ENCODE measurements at regions not wholly inside any gene's neighbourhood (a gene's known extent, or its start where the extent isn't known, plus 50 kb on each side); places are given as distances from the start of the nearest gene placed in this dataset.

DNA sequence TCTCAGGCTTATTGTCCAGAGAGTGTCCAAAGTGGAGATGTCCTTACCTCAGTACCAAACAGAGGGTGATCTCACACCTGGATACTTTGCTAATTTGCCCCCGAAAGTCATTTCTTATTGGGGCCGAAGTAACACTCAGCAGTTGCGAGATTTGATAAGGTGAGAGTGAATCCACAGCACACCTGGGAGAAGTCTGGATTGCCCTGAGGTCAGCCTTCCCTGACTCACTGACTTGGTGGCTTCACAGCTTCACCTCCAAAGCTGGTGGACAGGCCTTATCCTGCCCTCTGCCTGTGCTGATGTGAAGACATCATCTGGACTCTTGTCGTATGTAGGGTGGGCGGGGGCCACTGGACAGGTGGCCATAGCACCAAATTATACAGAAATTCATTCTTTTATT is 101.9 kb upstream of the ARMC2 start:
- Histone ChIP-seq H3K4me3 (ENCODE audit: insufficient read depth, low read depth, low read length) (no peak overlapping the region), H3K36me3 (replicated peaks; ENCODE audit: control insufficient read depth, insufficient read depth, low read length) (no peaks in the 10 kb centered on the region), H3K27me3 (ENCODE audit: control insufficient read depth, insufficient read depth, low read length) (no peaks in the 10 kb centered on the region)
- no peak for DNase-seq

GRCh38 chr6:108746836-108747575 is 101.2 kb upstream of the ARMC2 start:
- DNase-seq = no peak
- H3K4me3 ChIP-seq (ENCODE audit: insufficient read depth, low read depth, low read length) = no peak overlapping the region
- H3K36me3 ChIP-seq (replicated peaks; ENCODE audit: control insufficient read depth, insufficient read depth, low read length) = no peaks in the 10 kb centered on the region
- no peaks in the 10 kb centered on the region for H3K27me3 ChIP-seq (ENCODE audit: control insufficient read depth, insufficient read depth, low read length)

GRCh38 chr6:108748055-108748454 is 100.2 kb upstream of the ARMC2 start:
- Histone ChIP-seq H3K27me3 (ENCODE audit: control insufficient read depth, insufficient read depth, low read length) (no peaks in the 10 kb centered on the region), H3K4me3 (ENCODE audit: insufficient read depth, low read depth, low read length) (no peak overlapping the region), H3K36me3 (replicated peaks; ENCODE audit: control insufficient read depth, insufficient read depth, low read length) (no peaks in the 10 kb centered on the region)
- DNase-seq = no peak

GRCh38 chr6:108748959-108749358 is 99.3 kb upstream of the ARMC2 start:
- Histone ChIP-seq H3K4me3 (ENCODE audit: insufficient read depth, low read depth, low read length) (no peak overlapping the region), H3K27me3 (ENCODE audit: control insufficient read depth, insufficient read depth, low read length) (no peaks in the 10 kb centered on the region)
- DNase-seq = no peak

DNA sequence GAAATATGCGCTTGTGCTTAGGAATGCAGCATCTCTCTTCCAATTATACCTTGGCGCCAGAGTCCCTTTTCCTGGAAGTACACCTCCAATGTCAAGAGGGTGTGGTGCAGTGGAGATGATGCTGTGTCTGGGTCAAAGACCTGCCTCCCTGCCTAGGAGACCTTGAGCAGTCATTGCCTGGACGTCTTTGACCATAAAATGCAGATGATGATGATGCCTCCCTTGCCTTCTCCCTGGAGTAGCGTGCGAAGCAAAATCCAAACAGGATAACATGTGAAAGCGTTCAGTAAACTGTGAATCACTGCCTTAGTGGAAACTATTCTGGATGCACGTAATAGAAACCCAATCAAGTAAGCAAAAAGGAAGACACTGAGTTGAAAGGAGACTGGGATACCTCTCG is 97.4 kb upstream of the ARMC2 start:
- no peak for DNase-seq
- Histone ChIP-seq H3K4me3 (ENCODE audit: insufficient read depth, low read depth, low read length) (no peak overlapping the region), H3K27me3 (ENCODE audit: control insufficient read depth, insufficient read depth, low read length) (no peaks in the 10 kb centered on the region), H3K36me3 (replicated peaks; ENCODE audit: control insufficient read depth, insufficient read depth, low read length) (no peaks in the 10 kb centered on the region)

More at GRCh38 chr6:108748959-108749358, 99.3 kb upstream of the ARMC2 start:
- no peaks in the 10 kb centered on the region for H3K36me3 ChIP-seq (replicated peaks; ENCODE audit: control insufficient read depth, insufficient read depth, low read length)

DNA sequence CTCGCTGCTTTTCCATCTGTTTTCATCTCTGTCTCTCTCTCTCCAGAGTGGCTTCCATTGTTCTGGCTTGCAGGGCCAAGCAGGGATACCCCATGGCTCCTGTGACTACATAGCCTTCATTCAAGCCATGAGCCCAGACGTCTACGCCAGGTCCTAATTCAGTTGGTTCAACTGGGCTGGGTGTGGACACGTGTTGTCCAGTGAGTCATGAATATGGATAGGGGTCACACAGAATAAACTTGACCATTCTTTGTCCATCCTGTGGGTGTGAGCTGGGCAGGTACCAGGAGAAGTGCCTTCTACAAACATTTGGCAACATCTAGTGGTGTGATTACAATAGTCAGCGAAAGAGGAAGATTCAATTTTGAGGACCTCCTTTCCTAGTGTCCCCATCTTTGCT is 96.9 kb upstream of the ARMC2 start:
- Histone ChIP-seq H3K4me3 (ENCODE audit: insufficient read depth, low read depth, low read length) (no peak overlapping the region), H3K27me3 (ENCODE audit: control insufficient read depth, insufficient read depth, low read length) (no peaks in the 10 kb centered on the region), H3K36me3 (replicated peaks; ENCODE audit: control insufficient read depth, insufficient read depth, low read length) (no peaks in the 10 kb centered on the region)
- DNase-seq = no peak

DNA sequence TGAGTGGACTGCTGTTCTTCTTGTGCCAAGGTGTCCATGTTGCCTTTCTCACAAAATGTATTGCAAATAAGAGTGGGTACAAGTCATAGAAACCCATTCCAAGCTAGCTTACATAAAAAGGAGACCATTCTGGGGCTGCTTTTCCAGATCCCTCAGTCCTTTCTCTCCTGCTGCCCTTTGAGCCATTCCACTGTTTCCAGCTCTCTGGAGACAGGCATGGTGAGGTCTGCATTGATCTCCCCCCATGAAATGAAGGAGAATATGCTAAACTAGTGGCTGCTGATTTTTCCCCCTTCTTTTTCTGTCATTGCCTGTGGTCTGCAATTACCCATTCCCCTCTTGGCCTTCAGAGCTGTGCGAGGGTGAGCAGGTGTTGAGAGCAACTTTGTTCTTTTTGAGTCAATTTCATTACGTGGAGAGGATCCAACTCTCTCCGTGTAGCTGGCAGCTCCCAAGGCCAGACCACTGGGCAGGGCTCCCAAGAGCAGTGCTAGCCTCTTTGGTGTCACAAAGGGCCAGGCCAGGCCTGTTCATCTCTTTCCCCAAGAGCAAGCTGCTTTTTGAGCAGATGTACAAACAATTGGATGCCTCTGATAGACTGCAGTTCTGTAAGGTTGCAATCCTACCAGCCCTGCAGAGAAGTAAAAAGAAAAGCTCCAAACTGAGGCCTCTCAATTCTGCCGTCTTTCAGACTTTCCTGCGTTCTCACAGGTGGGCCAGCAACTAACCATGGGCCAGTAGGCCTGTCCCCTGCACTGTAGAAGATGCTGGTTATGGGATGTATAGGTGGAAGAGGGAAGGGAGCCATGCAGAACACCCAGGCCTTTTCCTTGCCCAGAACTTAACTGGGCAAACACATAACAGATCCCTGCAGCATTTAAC is 96.1 kb upstream of the ARMC2 start:
- Histone ChIP-seq H3K4me3 (ENCODE audit: insufficient read depth, low read depth, low read length) (no peak overlapping the region), H3K27me3 (ENCODE audit: control insufficient read depth, insufficient read depth, low read length) (no peaks in the 10 kb centered on the region), H3K36me3 (replicated peaks; ENCODE audit: control insufficient read depth, insufficient read depth, low read length) (no peaks in the 10 kb centered on the region)
- no peak for DNase-seq

GRCh38 chr6:108752733-108753590 is 95.3 kb upstream of the ARMC2 start:
- no peaks in the 10 kb centered on the region for H3K36me3 ChIP-seq (replicated peaks; ENCODE audit: control insufficient read depth, insufficient read depth, low read length)
- H3K4me3 ChIP-seq (ENCODE audit: insufficient read depth, low read depth, low read length) = no peak overlapping the region
- H3K27me3 ChIP-seq (ENCODE audit: control insufficient read depth, insufficient read depth, low read length) = no peaks in the 10 kb centered on the region
- DNase-seq = no peak

GRCh38 chr6:108755257-108756240 is 92.7 kb upstream of the ARMC2 start:
- Histone ChIP-seq H3K4me3 (ENCODE audit: insufficient read depth, low read depth, low read length) (no peak overlapping the region), H3K27me3 (ENCODE audit: control insufficient read depth, insufficient read depth, low read length) (no peaks in the 10 kb centered on the region), H3K36me3 (replicated peaks; ENCODE audit: control insufficient read depth, insufficient read depth, low read length) (no peaks in the 10 kb centered on the region)
- no peak for DNase-seq

DNA sequence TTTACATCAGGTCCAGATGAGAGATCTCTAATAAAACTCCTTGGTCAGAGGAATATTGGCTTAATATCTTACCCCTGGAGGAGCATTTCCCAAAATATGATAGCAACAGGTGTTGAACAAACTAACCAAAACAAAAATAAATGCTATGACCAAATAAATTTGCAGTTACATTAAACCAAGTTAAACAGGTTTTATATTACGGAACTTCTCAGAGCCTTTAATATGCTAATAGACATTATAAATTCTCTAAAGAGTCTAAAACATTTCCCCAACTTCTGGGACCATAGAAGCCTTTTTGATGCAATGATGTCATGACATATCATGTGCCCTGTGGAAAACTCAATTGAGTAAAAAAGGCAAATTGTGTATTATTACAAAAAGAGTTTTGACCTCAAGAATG is 90.9 kb upstream of the ARMC2 start:
- Histone ChIP-seq H3K27me3 (ENCODE audit: control insufficient read depth, insufficient read depth, low read length) (no peaks in the 10 kb centered on the region), H3K4me3 (ENCODE audit: insufficient read depth, low read depth, low read length) (no peak overlapping the region), H3K36me3 (replicated peaks; ENCODE audit: control insufficient read depth, insufficient read depth, low read length) (no peaks in the 10 kb centered on the region)
- no peak for DNase-seq

DNA sequence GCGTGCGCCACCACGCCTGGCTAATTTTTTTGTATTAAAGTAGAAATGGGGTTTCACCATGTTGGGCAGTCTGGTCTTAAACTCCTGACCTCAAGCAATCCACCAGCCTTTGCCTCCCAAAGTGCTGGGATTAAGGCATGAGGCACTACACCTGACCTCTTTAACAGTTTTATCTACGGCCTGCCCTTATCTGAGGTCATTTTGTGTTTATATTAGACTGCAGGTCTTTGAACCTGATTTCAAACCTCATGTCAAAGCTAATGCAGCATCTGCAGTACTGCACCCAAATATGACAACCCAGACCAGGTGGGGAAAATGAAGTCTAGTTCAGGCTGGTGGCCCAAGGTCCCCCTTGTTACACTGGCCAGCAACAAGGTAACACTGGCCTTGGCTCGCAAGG is 89.3 kb upstream of the ARMC2 start:
- DNase-seq = no peak
- Histone ChIP-seq H3K4me3 (ENCODE audit: insufficient read depth, low read depth, low read length) (no peak overlapping the region), H3K27me3 (ENCODE audit: control insufficient read depth, insufficient read depth, low read length) (no peaks in the 10 kb centered on the region), H3K36me3 (replicated peaks; ENCODE audit: control insufficient read depth, insufficient read depth, low read length) (no peaks in the 10 kb centered on the region)

DNA sequence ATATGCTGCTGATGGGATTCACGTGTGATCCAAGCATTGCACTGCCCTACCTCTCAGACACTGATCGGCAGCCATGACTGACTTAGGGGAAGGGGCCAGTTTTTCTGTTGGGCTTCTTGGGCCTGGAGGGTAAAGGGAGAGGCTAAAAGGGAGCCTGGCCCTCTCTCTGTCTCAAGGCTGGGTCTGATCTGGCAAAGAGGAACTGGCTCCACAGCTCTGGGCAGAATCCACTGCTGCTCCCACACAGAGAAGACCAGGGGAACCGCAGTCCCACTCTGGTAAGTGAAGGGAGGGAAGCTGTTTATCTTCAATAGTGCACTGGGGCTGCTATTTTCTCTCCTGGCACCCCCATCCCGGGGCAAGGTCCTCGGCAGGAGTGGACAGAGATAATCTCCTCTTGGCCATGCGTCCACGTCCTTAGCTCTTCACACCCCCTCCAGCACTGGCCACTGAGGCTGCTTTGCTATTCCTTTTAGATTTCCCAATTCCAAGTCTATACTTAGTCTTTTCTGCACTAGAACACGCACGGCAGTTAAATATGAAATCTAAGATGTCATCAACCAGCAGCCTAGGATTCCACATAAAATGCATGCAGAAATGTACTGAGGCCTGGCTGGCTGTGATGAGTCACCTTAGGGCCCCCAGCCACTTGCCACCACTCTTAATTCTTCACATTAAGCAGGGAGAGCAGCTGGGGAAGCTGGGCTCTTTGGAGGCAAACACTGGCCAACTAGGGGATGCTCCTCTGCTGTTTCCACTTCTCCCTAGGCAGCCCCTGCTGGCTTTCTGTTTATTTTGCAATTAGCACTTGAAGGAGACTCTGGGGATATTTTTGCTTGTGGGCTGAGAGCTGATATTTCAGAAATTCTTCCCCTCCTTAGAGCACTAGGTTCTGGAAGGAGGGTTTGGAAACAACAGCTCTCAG is 87.8 kb upstream of the ARMC2 start:
- DNase-seq = no peak
- Histone ChIP-seq H3K4me3 (ENCODE audit: insufficient read depth, low read depth, low read length) (no peak overlapping the region), H3K36me3 (replicated peaks; ENCODE audit: control insufficient read depth, insufficient read depth, low read length) (no peaks in the 10 kb centered on the region), H3K27me3 (ENCODE audit: control insufficient read depth, insufficient read depth, low read length) (no peaks in the 10 kb centered on the region)

DNA sequence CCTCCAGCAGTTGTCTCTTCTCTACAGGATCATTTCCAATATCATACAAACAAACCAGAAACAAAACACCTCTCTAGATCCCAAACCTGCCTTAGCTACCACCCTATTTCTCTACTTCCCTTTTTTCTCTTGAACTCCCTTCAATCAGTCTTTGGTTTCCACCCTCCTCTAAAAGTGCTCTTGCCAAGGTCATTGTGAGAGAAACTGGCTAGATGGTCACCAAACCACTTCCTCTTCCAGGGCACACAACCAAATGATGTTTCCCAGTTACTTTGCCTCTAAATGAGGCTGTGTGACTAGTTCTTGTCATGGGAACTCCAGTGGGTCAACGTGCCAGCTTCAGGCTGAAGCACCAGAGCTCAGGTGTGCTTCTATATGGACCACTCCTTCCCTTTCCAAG is 85.8 kb upstream of the ARMC2 start:
- no peak overlapping the region for H3K4me3 ChIP-seq (ENCODE audit: insufficient read depth, low read depth, low read length)
- H3K36me3 ChIP-seq (replicated peaks; ENCODE audit: control insufficient read depth, insufficient read depth, low read length) = no peaks in the 10 kb centered on the region
- no peaks in the 10 kb centered on the region for H3K27me3 ChIP-seq (ENCODE audit: control insufficient read depth, insufficient read depth, low read length)
- no peak for DNase-seq

All from H7 (cell line).